Breast epithelium (tissue), 4 donors: ENCODE measurements at regions not wholly inside any gene's neighbourhood (a gene's known extent, or its start where the extent isn't known, plus 50 kb on each side); places are given as distances from the start of the nearest gene placed in this dataset.

Experiments
- DNase-seq, 2 donors: peaks; one replicate each; pipeline ENCODE4 v3.0.0-alpha.2; 2019; ENCODE audit warnings: low spot score in 2 of 2
- H3K27ac ChIP-seq, 2 donors: fragments of 200-600 bp; sonication (generic) in 1 of 2; one replicate each; pipeline ENCODE4 v1.5.1; 2016 to 2019; ENCODE audit warnings: mild to moderate bottlenecking in 1 of 2
- H3K27me3 ChIP-seq, 2 donors: fragments of 200-600 bp; sonication (generic) in 1 of 2; one replicate each; pipeline versions ENCODE4 v1.5.1 to v1.6.0; 2017 to 2019; ENCODE audit warnings: control low read depth in 1 of 2, mild to moderate bottlenecking in 1 of 2
- H3K36me3 ChIP-seq: fragments of 200-600 bp; one replicate; pipeline ENCODE4 v1.5.1; 2019
- H3K4me1 ChIP-seq, 2 donors: fragments of 200-600 bp; sonication (generic); one replicate each; pipeline ENCODE4 v1.5.1; 2016 to 2019; ENCODE audit warnings: control low read depth in 1 of 2
- H3K4me3 ChIP-seq, 3 donors: fragments of 200-600 bp; sonication (generic); 1 replicate in 2 of 3; 2 replicates in 1 of 3; pipeline ENCODE4 v1.5.1; 2016 to 2019; ENCODE audit warnings: mild to moderate bottlenecking in 3 of 3, moderate library complexity in 2 of 3
- H3K9me3 ChIP-seq, 2 donors: fragments of 200-600 bp; sonication (generic) in 1 of 2; one replicate each; pipeline ENCODE4 v1.5.1; 2016 to 2019; ENCODE audit warnings: control low read depth in 1 of 2
- POLR2A ChIP-seq: fragments of 450-650 bp; IDR thresholded peaks from one replicate; pipeline ENCODE4 v1.6.1; 2016; ENCODE audit warnings: antibody characterized with exemption, mild to moderate bottlenecking, moderate library complexity
- POLR2AphosphoS5 ChIP-seq, 3 donors: sonication (generic); formaldehyde crosslinking; IDR thresholded peaks; one replicate each; pipeline ENCODE4 v1.6.1; 2017; ENCODE audit warnings: antibody characterized with exemption in 3 of 3
- intact Hi-C: fragments of 100-400 bp; cut with DNase I; formaldehyde crosslinking; loops from one replicate; pipeline ENCODE4 v1.15.1; 2023; ENCODE audit warnings: low total_unique reads
- TF ChIP-seq, protein P1 (sequence below), 3 donors: fragments of 450-650 bp; IDR thresholded peaks; one replicate each; pipeline ENCODE4 v1.5.1; 2016 to 2017; ENCODE audit warnings: antibody characterized with exemption in 3 of 3, mild to moderate bottlenecking in 3 of 3, moderate library complexity in 3 of 3

DNA sequence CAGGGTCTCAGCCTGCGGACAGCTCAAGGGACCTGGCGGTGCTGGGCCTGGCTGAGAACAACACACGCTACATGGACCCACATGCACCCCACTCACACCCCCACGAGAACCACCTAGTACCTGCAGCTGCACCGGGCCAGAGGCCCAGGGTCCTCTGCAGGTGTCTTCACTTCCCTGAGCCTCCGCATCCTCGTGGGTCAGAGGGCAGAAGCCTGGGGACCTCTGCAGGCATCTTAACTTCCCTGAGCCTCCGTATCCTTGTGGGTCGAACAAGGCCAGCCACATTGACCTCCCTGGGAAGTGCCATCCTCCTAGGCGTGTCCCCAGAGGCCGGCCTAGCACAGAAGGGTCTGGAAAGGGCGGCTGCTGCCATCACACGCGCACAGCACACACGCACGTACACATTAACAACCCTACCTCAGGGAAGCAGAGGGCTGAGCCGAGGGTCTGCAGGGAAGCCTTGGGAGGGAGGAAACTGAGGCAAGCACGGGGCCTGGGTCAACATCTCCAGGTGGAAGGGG is 62.5 kb upstream of the HPCAL1 start:
- intact Hi-C loops, result no loop called here
- H3K27me3 ChIP-seq, result no peaks in the 10 kb centered on the region
- TF ChIP-seq POLR2A (no peak), POLR2AphosphoS5 (IDR thresholded peaks at IDR 0.05) (no peak)
- TF ChIP-seq, protein P1, sequence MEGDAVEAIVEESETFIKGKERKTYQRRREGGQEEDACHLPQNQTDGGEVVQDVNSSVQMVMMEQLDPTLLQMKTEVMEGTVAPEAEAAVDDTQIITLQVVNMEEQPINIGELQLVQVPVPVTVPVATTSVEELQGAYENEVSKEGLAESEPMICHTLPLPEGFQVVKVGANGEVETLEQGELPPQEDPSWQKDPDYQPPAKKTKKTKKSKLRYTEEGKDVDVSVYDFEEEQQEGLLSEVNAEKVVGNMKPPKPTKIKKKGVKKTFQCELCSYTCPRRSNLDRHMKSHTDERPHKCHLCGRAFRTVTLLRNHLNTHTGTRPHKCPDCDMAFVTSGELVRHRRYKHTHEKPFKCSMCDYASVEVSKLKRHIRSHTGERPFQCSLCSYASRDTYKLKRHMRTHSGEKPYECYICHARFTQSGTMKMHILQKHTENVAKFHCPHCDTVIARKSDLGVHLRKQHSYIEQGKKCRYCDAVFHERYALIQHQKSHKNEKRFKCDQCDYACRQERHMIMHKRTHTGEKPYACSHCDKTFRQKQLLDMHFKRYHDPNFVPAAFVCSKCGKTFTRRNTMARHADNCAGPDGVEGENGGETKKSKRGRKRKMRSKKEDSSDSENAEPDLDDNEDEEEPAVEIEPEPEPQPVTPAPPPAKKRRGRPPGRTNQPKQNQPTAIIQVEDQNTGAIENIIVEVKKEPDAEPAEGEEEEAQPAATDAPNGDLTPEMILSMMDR (IDR thresholded peaks at IDR 0.05), result no peak
- H3K27ac ChIP-seq, result no peak overlapping the region
- peak in 1 of 2 donors; percentile 45 for DNase-seq
- no peaks in the 10 kb centered on the region for H3K9me3 ChIP-seq
- H3K4me3 ChIP-seq, result no peak overlapping the region
- H3K4me1 ChIP-seq, result no peaks in the 10 kb centered on the region
- no peaks in the 10 kb centered on the region for H3K36me3 ChIP-seq

DNA sequence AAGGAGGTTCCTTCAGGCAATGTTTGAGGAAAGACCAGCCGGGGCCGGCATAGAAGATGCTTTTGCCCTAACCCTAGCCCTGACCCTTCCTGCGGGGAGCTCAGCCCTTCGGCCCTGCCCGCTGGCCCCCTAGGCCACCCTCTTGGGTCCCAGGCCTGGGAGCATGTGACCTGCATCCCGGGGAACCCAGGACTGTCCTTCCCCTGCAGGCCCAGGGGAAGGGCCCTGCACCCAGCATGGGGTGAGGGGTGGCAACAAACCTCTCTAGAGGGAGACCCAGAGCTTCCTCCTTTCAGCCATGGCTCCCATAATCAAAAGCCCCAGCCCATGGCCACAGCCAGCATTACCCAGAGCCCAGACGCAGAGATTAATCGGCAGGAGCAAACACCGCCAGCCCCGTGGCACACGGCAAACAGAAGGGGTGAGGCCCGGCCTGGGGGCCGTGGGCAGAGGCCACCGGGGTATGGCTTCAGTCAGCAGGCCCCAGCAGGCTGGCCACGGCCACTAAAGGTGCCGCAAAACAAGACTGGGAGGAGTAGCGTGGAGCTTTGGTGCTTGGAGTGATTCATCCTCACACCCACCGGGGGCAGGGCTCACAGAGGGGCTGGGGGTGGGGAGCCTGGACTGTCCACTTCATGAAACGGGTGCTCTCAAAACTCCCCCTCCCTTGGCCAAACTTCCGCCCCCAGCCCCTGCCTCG is 61.6 kb upstream of the HPCAL1 start:
- H3K27ac ChIP-seq, result no peak overlapping the region
- no peaks in the 10 kb centered on the region for H3K27me3 ChIP-seq
- TF ChIP-seq, protein P1 (IDR thresholded peaks at IDR 0.05), result no peak
- TF ChIP-seq POLR2AphosphoS5 (IDR thresholded peaks at IDR 0.05) (no peak), POLR2A (no peak)
- DNase-seq, result peak in 1 of 2 donors; percentile 37
- H3K4me1 ChIP-seq, result no peaks in the 10 kb centered on the region
- intact Hi-C loops, result no loop called here
- no peak overlapping the region for H3K4me3 ChIP-seq
- H3K36me3 ChIP-seq, result no peaks in the 10 kb centered on the region
- H3K9me3 ChIP-seq, result no peaks in the 10 kb centered on the region

DNA sequence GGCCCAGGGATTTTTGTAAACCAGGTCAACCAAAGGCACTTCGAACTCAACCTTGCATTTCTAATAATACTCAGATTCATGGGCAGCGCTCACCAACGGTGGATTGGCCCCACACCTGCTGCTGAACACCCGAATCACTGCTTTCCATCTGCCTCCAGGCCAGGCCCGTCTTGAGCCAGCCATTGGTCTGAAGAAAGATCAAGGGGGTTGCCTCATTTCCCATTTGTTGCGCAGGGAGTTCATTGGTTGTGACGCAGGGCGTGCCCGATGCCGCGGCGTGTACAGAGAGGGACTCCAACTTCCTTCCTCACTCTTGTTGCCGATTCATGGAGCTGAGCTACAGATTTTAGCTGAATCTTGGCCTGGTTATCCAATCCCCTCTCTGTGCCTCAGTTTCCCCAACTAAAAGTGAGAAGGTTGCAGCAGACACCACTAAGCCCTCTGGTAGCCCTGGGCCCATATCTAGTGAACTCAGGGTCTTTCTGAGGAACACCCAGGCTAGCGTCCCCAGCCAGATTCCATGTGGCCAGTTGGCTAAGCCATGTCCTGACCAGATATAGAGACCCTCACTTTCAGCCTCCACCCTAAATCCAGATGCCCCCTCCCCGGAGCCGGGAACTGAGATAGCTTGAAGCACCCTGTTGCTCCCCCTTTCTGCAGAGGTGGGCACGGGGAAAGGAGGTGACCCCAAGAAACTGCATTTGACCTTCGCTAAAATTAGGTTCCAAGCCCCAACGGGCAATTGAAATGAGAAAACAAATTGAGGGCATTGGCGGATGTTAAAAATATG is 60.9 kb upstream of the HPCAL1 start:
- intact Hi-C loops, result no loop called here
- H3K27ac ChIP-seq, result no peak overlapping the region
- no peak for DNase-seq

DNA sequence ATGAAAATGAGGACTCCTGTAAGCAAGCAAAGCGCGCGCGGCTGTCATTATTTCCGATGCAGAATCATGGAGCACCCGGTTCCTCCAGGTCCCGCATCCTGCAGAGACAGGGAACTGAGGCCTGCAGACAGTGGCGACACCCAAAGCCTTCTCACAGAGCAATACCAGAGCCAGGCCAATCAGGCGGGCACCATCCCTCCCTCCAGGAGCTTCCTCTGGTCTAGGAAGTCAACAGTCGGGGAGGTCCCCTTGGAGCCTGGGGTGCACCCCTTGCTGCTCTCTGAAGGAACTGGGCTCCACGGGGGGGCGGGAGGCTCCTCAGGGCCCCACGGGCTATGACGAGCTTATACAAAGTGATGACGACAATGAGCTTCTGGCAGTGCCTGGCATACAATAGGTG is 60.3 kb upstream of the HPCAL1 start:
- Histone ChIP-seq H3K9me3 (no peaks in the 10 kb centered on the region), H3K27ac (no peak overlapping the region), H3K27me3 (no peaks in the 10 kb centered on the region), H3K36me3 (no peaks in the 10 kb centered on the region), H3K4me3 (no peak overlapping the region), H3K4me1 (no peaks in the 10 kb centered on the region)
- intact Hi-C loops, result no loop called here
- TF ChIP-seq POLR2AphosphoS5 (IDR thresholded peaks at IDR 0.05) (no peak), POLR2A (no peak)
- TF ChIP-seq, protein P1 (IDR thresholded peaks at IDR 0.05), result no peak
- DNase-seq, result no peak

More for the DNA sequence above, 60.9 kb upstream of the HPCAL1 start:
- H3K27me3 ChIP-seq, result no peaks in the 10 kb centered on the region
- TF ChIP-seq POLR2A (no peak), POLR2AphosphoS5 (IDR thresholded peaks at IDR 0.05) (no peak)
- TF ChIP-seq, protein P1 (IDR thresholded peaks at IDR 0.05), result no peak
- H3K9me3 ChIP-seq, result no peaks in the 10 kb centered on the region
- H3K36me3 ChIP-seq, result no peaks in the 10 kb centered on the region
- no peaks in the 10 kb centered on the region for H3K4me1 ChIP-seq
- H3K4me3 ChIP-seq, result no peak overlapping the region
